ENCODE measurements at regions not wholly inside any gene's neighbourhood (a gene's known extent, or its start where the extent isn't known, plus 50 kb on each side); places are given as distances from the start of the nearest gene placed in this dataset.
A peak's percentile ranks its signal among the peaks of the same experiment; 100 is the strongest.

- DNase-seq (ENCODE audit: extremely low read depth in 1 of 11, low read depth in 9 of 11, low spot score in 4 of 11), result peak; percentile 41 to 78 (median 53)
These were observed 70.2 kb downstream of the HRH4 start for GRCh38 chr18:24530630-24531111.

- no peak for DNase-seq (ENCODE audit: extremely low read depth in 1 of 11, low read depth in 9 of 11, low spot score in 4 of 11)
These were observed 73.8 kb downstream of the HRH4 start for GRCh38 chr18:24534271-24534670.

- no peak for DNase-seq (ENCODE audit: extremely low read depth in 1 of 11, low read depth in 9 of 11, low spot score in 4 of 11)
These were observed 74.3 kb downstream of the HRH4 start for GRCh38 chr18:24534737-24535136.

- DNase-seq (ENCODE audit: extremely low read depth in 1 of 11, low read depth in 9 of 11, low spot score in 4 of 11), result no peak
These were observed 75.3 kb downstream of the HRH4 start for GRCh38 chr18:24535527-24536295.

DNA sequence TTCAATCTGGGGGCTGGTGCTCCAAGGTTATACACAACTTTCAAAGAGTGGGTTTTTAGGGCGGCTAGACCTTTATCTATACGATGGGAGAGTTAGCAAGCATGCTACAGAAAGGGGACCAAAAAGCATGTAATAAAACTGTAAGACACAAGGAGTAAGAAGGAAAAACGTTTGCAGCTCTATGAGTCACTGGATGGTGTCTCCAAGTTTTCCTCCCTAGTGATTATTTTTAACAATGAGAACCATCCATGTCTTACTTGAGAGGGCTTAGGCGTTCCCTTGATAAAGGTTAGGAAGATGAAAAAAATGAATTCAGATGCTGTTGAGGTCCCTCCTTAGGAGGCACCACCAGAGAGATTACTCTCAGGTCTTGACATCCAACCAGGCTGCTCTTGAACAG, 75.9 kb downstream of the HRH4 start:
- no peak for DNase-seq (ENCODE audit: extremely low read depth in 1 of 11, low read depth in 9 of 11, low spot score in 4 of 11)

- no peak for DNase-seq (ENCODE audit: extremely low read depth in 1 of 11, low read depth in 9 of 11, low spot score in 4 of 11)
These were observed 76.4 kb downstream of the HRH4 start for GRCh38 chr18:24536834-24537233.

- no peak for DNase-seq (ENCODE audit: extremely low read depth in 1 of 11, low read depth in 9 of 11, low spot score in 4 of 11)
These were observed 78.2 kb downstream of the HRH4 start for GRCh38 chr18:24538414-24539264.

GRCh38 chr18:24539866-24540617, 79.6 kb downstream of the HRH4 start:
- no peak for DNase-seq (ENCODE audit: extremely low read depth in 1 of 11, low read depth in 9 of 11, low spot score in 4 of 11)

GRCh38 chr18:24540896-24541295, 80.5 kb downstream of the HRH4 start:
- no peak for DNase-seq (ENCODE audit: extremely low read depth in 1 of 11, low read depth in 9 of 11, low spot score in 4 of 11)

DNA sequence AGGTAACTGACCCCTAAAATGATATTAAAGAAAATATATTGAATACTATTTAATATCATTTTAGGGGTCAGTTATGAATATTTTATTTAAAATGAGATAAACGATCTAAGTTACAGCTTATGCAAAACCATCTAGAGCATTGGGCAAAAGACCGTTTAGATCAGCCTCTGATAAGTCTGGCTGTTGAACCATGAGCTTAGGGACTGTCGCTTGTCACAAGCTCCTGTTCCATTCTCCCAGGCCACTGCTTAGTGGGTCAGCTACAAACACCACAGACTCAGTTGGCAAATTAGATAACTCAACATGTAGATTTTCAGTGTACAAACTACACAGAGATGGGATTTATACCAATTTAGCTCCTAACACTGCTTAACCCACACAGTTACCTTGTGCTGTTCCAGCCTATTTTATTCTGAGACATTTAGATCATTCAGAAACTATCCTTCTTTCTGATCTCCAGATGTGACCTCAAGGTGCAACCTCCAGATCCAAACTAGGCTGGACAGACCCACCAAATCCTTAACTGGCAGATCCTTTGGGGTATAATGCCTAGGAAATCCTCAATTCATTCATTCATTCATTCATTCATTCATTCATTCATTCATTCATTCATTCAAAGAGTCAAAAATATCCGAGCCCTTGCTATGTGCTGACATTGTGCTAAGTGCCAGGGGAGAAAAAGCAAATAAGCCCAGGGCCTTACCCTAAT, 82.8 kb downstream of the HRH4 start:
- no peak for DNase-seq (ENCODE audit: extremely low read depth in 1 of 11, low read depth in 9 of 11, low spot score in 4 of 11)

DNA sequence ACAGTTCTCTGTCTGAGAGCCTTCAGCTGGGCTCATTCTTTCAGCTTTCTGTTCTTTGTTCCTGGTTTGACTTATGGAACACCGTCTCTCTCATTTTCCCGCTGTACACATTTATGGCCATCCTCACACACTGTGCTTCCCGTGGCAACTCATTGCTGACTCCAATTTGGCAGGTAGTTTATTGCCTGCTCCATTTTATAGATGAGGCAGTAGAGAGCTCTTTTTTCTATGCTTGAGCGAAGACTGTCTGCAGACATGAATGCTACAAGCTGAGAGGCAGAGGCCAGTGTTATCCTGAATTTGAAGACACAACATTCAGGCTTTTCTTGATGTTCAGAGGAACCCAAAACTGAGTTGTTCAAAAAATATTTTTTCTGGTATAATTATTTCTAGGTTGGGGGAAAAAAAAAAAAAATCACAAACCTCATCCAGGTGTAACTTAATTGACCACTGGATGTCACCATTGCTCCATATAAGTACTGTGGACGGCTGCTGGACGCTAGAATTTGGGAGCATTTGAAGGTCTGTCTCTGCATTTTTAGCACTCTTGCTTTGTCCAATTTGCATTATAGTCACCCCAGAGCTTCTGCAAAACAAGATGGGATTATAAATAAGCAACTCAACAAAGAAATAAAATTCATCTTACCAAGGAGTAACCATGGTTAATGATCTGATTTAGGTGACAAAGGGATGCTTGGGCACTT, 83.5 kb downstream of the HRH4 start:
- DNase-seq (ENCODE audit: extremely low read depth in 1 of 11, low read depth in 9 of 11, low spot score in 4 of 11), result peak in 10 of 11 donors; percentile 25 to 59 (median 48)

DNA sequence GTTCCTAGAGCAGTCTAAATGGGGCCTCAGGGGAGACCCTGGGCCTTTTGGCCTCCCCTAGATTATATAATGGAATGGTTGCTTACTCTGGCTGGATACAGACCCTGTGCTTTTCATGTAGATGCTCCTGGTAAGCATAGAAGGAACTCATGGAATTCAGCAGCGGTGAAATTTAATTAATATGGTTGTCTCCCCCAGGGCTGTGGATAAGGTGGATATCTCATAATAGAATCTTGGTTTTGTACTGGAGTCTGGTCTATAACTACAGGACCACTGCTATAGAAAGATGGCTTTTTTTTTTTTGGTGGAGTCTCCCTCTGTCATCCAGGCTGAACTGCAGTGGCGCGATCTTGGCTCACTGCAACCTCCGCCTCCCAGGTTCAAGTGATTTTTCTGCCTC, 84.5 kb downstream of the HRH4 start:
- no peak for DNase-seq (ENCODE audit: extremely low read depth in 1 of 11, low read depth in 9 of 11, low spot score in 4 of 11)

- DNase-seq (ENCODE audit: extremely low read depth in 1 of 11, low read depth in 9 of 11, low spot score in 4 of 11), result no peak
These were observed 85.2 kb downstream of the HRH4 start for GRCh38 chr18:24545651-24546050.

GRCh38 chr18:24546307-24546706, 85.9 kb downstream of the HRH4 start:
- no peak for DNase-seq (ENCODE audit: extremely low read depth in 1 of 11, low read depth in 9 of 11, low spot score in 4 of 11)

GRCh38 chr18:24548583-24548982, 88.1 kb downstream of the HRH4 start:
- no peak for DNase-seq (ENCODE audit: extremely low read depth in 1 of 11, low read depth in 9 of 11, low spot score in 4 of 11)

DNA sequence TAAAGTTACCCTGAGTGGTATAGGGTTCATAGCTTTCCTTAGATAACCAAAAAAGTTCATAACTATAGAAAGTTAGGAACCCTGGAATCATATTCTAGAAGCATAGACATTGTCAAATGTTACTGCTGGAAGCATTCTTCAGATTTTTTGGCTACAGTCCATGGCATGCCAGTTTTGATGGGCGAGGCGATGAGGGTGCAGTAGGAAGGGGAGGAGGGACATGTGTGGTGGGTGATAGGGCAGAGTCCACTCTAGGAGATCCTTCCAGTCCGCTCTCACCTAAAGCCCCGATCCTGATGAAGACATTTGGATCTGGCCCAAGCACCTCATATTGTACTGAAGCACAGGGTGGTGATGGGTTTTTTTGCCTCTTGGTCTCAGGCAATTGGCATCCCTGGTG, 91.8 kb downstream of the HRH4 start:
- no peak for DNase-seq (ENCODE audit: extremely low read depth in 1 of 11, low read depth in 9 of 11, low spot score in 4 of 11)

DNA sequence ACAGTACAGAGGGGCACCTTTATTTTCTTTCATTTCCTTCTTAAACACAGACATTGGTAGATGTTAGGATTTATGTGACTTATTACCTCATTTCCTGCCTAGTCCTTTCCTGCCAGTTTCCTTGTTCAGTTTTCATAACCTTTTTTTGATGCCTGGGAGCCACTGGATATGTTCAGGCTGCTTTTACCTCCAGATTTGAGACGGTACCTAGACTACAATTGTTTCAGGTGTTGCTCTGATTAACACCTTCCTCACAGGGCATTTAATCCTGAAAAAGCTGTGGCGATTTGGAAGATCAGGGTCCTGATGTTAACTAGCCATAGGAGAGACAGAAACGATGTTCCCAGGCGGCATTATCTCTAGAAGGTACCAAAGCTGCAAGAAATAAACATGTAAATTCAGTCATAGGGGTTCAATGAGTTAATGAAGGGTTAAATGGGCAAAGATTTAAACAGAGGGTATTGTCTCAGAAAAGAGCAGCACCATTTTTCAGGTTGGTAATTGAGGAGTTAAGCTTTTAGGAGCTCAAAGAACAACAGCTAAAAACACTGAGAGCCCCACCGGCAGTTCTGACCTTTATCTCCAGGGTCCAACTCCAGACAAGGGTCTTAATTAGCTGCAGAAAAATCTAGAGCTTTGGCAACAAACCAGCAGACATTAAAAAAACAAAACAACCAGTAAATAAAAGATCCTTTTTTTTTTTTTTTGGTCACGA, 93.3 kb downstream of the HRH4 start:
- DNase-seq (ENCODE audit: extremely low read depth in 1 of 11, low read depth in 9 of 11, low spot score in 4 of 11), result peak in 1 of 11 donors; percentile 29

- DNase-seq (ENCODE audit: extremely low read depth in 1 of 11, low read depth in 9 of 11, low spot score in 4 of 11), result no peak
These were observed 98.0 kb downstream of the HRH4 start for GRCh38 chr18:24558403-24558802.
